Esophagus muscularis mucosa (tissue), 3 donors: ENCODE measurements at regions not wholly inside any gene's neighbourhood (a gene's known extent, or its start where the extent isn't known, plus 50 kb on each side); places are given as distances from the start of the nearest gene placed in this dataset.

Experiments used
- CTCF ChIP-seq, 3 experiments: fragments of 200-600 bp in 2 of 3; fragments of 450-650 bp in 1 of 3; sonication (generic) in 2 of 3; IDR thresholded peaks; one replicate each; pipeline ENCODE4 v1.5.1; 2017 to 2019; ENCODE audit warnings: antibody characterized with exemption in 3 of 3, mild to moderate bottlenecking in 2 of 3, moderate library complexity in 1 of 3
- EP300 ChIP-seq: sonication (generic); formaldehyde crosslinking; IDR thresholded peaks from one replicate; pipeline ENCODE4 v1.6.1; 2017; ENCODE audit warnings: antibody characterized with exemption

DNA sequence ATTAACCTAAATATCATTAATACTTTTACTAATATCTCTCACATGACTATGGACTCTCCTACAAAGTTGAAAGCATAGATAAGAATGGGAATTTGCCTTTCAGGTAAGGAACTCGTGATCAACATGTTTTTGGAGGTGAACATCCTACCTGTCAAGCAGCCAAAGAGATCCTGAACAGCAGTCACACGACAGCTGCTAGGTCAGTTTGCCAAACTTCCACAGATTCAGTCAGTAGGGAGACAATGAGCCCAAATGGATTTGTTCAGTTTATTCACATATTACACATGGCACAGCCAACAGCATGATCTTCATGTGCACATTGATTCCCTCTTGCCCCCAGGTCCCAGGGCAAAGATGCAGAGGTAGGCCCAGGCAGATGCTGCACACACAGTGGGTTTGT lies 86.1 kb upstream of the LOC128125822 start:
- TF ChIP-seq CTCF (IDR thresholded peaks at IDR 0.05) (no peak), EP300 (no peak)
